Erythroblast (primary cell): ENCODE measurements at regions not wholly inside any gene's neighbourhood (a gene's known extent, or its start where the extent isn't known, plus 50 kb on each side); places are given as distances from the start of the nearest gene placed in this dataset.

ENCODE experiments used
- DNase-seq, 2 experiments: peaks; one replicate each; lab custom pipeline; 2025; lab: John Stamatoyannopoulos, UW
- GATA1 ChIP-seq: IDR thresholded peaks from 2 replicates; pipeline ENCODE4 v1.6.1; 2011; ENCODE audit warnings: low read depth, mild to moderate bottlenecking, control low read depth, low read length, moderate library complexity
- POLR2A ChIP-seq: IDR thresholded peaks from 2 replicates; pipeline ENCODE4 v1.6.1; 2011; ENCODE audit warnings: mild to moderate bottlenecking, low read length

DNA sequence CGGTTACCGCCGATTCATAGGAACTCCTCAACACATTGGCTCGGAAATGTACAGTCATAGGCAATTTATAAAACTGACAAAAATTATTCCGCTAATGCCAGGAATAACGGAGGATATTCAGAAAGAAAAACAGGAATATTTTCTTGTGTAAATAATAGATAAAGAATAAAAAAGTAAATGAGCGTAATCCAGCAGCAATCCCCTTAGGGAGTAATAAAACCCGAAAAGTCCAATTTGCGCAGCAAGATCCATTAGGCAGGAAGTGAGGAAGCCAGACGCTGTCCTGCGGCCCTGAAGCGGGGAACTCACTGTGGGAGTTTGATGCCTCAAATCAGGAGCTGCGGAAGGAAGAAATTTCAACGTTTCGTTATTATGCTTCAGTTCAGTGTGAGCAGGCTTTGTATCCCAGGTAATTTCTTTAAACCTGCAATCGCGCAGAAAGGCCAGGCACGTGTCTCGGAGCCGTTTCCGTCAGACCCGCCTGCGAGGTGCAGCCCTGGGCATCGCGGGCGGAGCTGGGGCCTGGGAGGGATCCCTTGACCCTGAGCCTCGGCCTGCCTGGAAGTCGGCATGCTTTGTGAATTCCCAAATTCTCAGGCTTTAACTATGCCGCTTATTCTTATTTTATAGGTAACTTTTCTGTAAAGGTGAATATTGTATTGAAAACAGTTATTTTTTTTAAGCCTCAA lies 180.9 kb upstream of the ALKAL2 start:
- no peak for DNase-seq
- TF ChIP-seq POLR2A: no peak
- no peak for TF ChIP-seq GATA1

DNA sequence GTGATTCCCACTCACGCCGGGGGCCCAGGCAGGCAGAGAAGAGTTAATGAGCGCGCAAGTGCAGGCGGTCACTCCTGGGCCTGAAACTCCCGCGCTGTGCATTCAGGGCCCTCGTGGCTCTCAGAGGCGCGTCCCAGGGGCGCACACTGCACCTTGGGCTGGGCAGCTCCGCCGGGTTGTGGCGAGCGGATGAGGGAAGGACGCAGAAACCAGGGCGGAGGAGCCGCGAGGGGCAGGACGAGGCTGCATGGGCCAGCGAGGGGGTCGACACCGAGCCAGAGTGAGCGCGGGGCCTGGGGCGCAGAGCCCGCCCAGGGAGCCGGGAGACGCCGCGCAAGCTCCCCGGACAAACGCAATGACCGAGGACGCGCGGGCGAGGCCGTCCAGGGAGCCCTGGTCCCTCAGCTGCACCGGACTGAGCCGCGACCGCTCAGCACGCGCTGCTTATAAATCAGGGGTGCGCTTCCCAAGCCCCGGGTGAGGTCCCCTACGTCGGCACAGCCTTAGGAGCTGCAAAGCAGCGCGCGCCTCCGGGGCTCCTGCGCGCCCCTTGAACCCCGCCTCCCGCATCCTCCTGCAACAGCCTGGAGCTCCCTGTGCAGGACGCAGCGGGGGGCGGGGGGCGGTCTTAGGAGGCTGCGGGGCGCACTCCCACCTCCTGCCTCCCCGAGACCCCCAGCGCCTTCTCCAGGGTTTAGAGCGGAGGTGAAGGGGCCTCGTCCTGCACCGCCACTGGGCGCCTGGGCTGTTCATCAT lies 180.2 kb upstream of the ALKAL2 start:
- no peak for TF ChIP-seq POLR2A
- TF ChIP-seq GATA1: no peak
- no peak for DNase-seq

DNA sequence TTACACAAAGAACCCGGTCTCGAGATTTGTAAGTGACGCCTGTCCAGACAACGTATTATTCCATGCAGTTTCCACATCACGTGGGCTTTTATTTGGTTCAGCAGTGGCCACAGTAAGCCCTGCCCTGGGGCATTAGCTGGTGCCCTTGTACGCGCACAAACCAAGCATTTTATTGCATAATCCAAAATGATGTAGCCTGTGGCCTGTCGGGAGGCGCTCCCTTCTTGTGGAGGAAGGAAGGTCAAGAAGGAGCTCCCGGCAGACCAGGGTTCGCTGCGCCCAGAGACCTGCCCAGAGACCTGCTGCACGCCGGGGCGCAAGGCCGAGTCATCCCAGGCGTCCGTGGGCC lies 179.6 kb upstream of the ALKAL2 start:
- TF ChIP-seq POLR2A: no peak
- no peak for TF ChIP-seq GATA1
- no peak for DNase-seq

- no peak for DNase-seq
- TF ChIP-seq POLR2A (no peak), GATA1 (no peak)
Measured at GRCh38 chr2:467101-467500, 179.2 kb upstream of the ALKAL2 start.

DNA sequence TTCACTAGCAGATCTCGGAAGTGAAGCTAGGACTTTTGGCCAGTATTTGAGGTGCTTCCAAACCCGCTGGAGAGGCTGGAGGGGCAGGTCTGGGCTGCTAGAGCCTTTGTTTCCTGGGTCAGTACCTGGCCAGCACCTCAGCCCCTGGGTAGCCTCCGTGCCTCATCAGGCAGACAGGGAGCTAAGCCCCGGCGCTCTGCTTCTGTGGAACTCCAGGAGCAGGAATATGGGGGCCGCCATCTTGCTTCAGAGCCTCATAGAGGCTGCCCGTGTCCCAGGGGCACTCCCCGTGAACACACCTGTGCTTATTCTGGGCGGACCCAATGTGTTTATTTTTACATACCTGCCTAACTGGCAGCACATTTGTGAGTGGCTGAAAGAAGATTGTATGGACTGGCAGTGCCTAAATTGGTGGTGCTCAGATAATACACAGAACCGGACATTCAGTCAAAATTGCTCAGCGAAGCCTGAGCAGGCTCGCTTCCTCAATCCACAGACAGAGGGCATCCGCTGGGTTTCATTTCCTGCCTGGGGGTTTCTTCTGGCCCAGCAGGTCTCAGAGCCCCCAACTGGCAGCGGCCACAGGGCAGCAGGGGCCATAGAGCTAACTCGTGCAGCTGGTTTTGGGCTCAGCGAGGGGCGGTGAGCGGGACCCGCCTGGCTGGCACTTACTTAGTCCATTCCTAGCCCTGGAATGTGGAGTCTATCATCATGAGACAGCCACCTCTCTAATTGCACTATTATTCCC lies 176.8 kb upstream of the ALKAL2 start:
- TF ChIP-seq GATA1: no peak
- TF ChIP-seq POLR2A: no peak
- no peak for DNase-seq

DNA sequence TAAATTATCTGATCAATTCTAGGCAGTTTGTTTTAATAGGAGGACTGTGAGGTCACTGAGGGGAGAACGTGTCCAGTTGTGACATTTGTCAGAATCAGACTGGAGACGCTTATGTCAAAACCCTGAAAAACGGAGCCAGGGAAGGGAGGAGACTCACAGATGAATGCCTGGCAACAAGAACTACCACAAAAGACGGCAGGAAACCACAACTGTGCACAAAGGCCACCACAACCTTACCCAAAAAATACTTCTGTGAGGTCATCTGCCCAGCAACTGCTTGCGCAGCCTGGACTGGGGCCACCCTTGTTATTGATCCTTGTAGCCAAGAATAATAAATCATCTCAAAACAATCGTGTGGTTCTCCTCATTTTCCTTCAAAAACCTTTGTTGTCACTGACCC lies 173.0 kb upstream of the ALKAL2 start:
- TF ChIP-seq POLR2A: no peak
- no peak for TF ChIP-seq GATA1
- no peak for DNase-seq

DNA sequence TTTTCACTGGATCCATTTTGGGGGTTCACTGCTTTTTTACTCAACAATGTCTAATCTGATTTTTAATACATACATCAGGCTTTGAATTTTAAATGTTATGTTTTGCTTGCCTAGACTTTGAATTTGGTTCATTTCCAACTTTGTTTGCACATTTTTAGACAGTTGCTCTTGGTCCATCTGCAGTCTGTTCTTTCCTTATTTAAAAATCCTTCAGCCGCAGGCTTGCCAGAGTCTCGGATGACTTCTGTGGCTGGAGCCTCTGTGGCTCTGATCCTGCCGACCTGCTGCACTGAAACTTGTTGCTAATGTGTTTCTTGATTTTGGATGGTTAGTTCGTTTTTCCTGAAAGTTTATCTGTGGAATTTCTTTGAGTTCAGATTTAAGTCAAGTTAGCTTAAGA lies 172.0 kb upstream of the ALKAL2 start:
- no peak for DNase-seq
- TF ChIP-seq POLR2A (no peak), GATA1 (no peak)

- TF ChIP-seq GATA1 (no peak), POLR2A (no peak)
- DNase-seq: no peak
Measured at GRCh38 chr2:458425-458815, 170.5 kb upstream of the ALKAL2 start.

DNA sequence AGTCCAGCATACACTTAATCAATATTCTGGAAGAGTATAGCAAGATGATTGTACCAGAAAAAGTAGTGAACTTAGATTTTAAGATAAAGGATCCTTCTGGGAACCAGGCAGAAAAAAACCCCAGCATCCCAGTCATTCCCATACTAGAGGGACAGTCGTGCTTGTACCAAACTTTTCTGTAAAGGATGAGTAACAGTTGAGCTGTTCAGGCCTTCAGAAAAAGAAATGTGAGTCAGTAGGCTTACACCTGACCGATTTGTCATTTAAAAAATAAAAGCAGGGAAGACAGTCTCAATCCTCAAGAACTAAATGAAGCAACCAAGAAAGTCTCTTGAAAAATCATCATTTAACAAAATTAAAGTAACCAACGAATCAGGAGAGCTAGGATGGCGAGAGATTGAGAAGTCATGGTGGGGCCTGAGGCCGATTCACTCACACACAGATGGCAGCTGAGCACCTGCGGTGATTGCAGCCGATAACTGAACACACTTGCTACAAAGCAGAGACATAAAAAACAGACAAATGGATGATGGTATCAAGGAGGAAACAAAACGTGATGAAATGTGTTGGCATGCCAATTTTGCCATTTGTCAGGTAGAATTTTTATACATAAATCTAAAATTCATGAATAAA lies 170.0 kb upstream of the ALKAL2 start:
- TF ChIP-seq GATA1 (no peak), POLR2A (no peak)
- DNase-seq: no peak

DNA sequence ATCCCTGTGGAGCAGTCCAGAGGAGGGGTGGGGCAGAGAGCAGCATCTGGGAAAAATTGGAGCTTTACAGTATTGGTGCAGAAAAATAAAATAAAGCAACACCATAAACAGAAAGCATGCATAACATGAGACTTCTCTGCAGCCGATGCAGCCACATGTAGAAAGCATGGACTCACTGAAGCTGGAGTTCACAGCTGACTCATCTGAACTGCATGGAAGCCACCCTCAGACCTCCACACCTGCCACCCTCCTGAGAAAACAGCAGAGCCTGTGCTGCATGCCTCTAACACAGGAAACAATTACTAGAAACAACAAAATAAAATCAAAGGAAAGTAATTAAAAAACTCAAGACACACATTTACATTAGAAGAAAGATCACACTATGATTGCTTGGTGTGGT lies 169.4 kb upstream of the ALKAL2 start:
- DNase-seq: no peak
- TF ChIP-seq POLR2A: no peak
- TF ChIP-seq GATA1: no peak

- TF ChIP-seq POLR2A: no peak
- no peak for TF ChIP-seq GATA1
- DNase-seq: no peak
Measured at GRCh38 chr2:455913-456312, 168.0 kb upstream of the ALKAL2 start.

DNA sequence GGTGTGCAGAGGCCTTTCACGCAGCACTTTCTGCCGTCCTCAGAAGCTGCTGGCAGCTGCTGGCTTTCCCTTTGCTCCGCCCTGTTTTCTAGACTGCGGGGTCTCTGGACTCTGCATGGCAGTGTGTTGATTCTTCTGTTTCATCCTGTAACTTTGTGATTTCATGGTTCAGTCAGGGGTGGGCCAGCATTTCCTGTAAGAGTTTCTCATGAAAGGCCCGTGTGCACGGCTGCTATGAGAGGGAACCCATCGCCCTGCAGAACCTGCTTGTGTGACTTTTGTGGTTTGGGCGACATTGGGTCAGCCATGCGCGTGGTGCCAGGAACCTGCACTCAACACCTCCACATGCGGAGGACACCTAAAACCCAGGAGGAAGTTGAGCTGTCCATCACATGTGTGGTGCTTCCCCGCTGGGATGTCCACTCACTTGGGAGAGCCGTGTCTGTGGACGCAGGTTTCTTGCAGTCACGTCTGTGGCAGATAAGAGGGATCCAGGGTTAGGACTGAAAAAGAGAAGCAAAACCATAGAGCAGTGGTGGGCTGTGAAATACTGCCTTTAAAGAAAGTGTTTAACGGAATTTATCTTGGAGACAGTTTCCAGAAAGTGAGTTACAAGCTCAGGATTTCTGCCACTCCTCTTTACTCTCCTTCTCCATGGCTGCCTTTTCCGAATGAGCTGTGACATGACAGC lies 167.3 kb upstream of the ALKAL2 start:
- no peak for TF ChIP-seq GATA1
- DNase-seq: no peak

GRCh38 chr2:453132-453531 lies 165.2 kb upstream of the ALKAL2 start:
- DNase-seq: no peak
- TF ChIP-seq GATA1: no peak
- TF ChIP-seq POLR2A: no peak
